GM18870 (cell line): ENCODE measurements at regions not wholly inside any gene's neighbourhood (a gene's known extent, or its start where the extent isn't known, plus 50 kb on each side); places are given as distances from the start of the nearest gene placed in this dataset.
"Not testable (repeated sequence)": the region's sequence is repeated elsewhere in the genome, so short reads cannot be mapped to it uniquely, and the experiment has no call there.

Experiments
- ATAC-seq: cut with Tn5 transposase; IDR thresholded peaks from one replicate; pipeline ENCODE4 v1.9.1; 2021; ENCODE audit warnings: moderate library complexity; ENCODE audit not compliant: unreplicated experiment

DNA sequence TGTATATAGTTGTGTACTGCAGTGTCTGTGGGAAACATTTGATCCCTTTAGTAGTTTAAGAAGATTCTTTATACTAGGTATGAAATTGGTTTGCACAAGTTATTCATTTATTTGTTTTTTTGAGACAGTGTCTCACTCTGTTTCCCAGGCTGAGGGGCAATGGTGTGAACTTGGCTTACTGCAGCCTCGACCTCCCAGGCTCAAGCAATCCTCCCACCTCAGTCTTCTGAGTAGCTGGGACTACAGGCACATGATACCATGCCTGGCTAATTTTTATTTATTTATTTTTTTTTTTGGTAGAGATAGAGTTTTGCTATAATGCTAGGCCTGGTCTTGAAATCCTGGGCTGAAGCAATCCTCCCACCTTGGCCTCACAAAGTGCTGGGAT, 209.4 kb downstream of the RASSF9 start:
- no peak for ATAC-seq

DNA sequence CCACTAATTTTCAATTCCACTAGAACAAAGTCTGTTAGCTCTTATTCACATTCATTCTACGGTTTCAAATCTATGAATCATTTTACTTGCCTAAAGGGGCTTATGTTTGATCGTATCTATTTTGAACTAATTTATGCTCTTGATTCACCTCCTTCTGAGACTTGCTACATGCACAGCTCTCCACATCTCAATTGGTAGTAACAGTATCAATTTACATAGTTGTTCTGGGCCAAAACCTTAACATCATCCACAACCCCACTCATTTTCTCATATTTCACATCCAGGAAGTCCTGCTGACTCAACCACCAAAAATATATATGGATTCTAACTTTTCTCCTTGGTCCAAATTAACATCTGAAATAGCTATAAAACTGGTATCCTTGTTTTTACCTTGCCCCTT, 208.6 kb downstream of the RASSF9 start:
- ATAC-seq, result no peak

DNA sequence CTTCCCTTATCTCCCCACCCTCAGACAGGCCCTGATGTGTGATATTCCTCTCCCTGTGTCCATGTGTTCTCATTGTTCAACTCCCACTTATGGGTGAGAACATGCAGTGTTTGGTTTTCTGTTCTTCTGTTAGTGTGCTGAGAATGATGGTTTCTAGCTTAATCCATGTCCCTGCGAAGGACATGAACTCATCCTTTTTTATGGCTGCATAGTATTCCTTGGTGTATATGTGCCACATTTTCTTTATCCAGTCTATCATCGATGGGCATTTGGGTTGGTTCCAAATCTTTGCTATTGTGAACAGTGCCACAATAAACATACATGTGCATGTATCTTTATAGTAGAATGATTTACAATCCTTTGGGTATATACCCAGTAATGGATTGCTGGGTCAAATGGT, 207.6 kb downstream of the RASSF9 start:
- ATAC-seq, result not testable (repeated sequence)

DNA sequence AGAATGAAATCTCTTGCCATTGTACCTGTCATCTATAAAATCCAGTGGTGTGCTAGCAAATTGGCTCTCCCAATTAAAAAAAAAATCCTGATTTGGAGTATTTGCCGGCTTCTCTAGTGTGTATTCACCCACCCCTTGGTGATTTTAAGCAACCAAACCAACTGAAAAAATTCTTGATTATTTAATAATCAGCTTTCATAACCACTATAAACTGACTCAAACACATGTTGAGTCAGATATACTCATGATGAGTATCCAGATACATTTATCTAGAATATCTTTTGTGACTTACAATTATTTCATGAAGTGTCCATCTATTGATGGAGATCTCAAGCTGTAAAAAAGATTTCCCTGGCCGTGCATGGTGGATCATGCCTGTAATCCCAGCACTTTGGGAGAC, 205.4 kb downstream of the RASSF9 start:
- ATAC-seq, result no peak

DNA sequence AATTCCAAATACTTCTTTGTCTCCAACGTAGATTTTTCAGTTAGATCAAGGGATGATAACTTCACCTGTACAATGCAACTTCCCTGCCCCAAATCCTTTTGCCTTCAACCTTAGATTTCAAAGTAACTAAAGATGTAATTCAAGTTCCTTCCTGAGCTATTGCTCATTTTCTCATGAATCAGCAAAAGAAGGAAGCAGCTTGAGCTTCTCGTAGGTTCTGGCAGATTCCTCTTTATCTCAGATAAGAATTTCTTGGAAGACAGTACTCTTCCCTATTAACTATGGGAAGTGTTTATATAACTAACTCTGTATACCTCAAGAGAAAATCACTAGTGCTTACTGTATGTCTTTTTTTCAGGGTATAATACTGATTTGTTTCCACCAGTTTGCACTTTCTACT, 203.8 kb downstream of the RASSF9 start:
- ATAC-seq, result no peak

DNA sequence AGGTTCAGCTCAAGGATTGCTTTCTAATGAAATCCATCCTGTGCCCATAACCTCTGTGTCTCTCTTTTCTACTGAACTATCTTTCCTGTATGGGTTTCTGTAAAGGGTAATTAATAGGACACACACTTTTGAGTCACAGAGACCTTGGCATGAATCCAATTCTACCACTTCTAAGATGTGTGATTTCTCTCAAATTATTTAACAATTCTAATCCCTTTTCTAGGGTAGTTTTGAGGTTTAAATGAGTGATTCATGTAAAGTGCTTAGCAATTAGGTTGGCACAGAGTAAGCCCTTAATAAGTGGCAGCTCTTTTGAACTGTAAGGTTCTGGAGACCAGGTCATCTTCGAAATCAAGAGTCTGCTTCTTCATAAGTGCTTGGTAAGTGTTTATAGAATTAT, 202.7 kb downstream of the RASSF9 start:
- ATAC-seq, result no peak

DNA sequence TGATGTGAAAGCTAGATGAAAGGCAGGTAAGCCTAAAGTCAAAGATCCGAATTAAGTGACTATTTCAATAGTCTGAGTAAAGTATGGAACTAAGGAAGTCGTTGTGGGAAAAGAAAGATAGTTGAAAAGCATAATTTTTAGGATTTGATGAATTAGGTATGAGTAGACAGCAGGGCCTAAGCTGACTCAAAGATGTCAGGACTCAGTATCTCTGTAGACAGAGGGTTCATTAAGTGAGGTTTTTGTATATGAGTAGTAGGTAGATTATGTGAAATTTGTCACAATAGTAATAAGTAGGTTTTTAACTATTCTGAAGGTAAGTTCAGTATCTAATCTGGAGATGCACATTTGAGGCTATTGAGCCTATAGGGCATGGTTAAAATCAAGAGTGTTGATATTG, 196.4 kb downstream of the RASSF9 start:
- no peak for ATAC-seq

DNA sequence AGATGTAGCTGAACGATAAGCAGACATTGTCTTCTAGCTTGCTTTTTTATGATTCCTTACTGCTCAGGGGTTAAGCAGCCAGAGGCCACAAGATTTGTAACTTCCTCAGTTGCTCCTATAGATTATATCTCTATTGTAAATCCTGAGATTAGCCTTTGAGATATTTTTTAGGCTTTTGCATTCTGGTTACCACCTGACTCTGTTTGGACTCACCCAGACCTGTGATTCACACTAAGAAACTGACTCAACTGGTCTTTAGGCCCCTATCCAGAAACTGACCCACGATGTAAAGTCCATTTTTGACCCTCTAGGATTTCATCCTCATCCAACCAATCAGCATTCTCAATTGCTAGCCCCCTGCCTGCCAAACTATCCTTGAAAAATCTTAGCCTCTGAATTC, 194.4 kb downstream of the RASSF9 start:
- ATAC-seq, result no peak

DNA sequence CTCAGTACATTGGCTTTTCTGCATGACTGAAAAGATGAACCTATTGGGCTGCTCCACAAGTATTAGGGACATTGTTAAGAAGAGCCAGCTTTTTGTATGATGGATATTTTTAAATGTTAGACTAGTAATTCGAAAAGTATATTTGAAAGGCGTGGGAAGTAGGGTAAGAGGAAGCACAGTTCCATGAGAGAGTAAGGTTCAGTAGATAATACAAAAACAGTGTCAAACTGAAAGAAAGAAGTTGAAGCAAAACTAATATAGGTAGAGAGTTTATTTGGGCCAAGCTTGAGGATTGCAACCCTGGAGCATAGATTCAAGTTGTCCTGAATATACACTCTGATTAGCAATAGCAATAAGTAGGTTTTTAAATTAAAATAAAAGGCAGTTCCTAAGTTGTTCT, 193.9 kb downstream of the RASSF9 start:
- ATAC-seq, result no peak

DNA sequence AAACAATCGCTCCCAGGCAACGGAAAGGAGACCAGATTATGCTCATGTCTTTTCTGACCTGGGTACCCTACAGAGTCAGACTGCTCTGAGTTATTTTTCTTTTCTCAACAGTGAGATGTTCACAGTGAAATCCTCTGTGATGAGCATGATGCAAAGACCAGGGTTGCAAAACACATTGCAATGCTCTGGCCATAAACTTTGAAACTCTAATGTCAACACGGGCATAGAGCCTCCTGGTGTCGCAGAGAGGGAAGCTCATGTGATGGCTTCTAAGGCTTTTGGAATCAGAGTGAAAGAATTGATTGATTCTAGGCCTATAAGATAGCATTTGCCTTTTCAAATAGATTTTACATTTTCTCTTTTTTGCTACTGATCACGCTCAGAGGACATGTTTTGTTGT, 193.4 kb downstream of the RASSF9 start:
- ATAC-seq, result no peak

DNA sequence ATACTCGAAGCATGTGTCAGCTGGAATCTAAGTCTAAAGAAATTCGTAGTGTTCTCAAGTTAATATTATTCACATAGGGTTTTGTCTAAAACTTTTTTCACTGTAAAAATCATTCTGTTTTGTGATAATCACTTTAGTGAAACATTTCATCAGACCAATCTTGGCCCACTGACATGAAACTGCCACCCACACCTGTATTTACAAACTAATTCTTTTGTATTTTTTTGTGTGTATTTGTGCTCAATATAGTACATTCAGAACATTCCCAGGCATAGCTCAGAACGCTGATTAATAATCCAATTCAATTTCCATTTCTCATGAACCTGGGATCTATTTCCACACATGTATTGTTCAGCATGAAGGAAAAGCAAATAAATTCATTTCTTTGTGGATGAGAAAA, 191.7 kb downstream of the RASSF9 start:
- ATAC-seq, result no peak

DNA sequence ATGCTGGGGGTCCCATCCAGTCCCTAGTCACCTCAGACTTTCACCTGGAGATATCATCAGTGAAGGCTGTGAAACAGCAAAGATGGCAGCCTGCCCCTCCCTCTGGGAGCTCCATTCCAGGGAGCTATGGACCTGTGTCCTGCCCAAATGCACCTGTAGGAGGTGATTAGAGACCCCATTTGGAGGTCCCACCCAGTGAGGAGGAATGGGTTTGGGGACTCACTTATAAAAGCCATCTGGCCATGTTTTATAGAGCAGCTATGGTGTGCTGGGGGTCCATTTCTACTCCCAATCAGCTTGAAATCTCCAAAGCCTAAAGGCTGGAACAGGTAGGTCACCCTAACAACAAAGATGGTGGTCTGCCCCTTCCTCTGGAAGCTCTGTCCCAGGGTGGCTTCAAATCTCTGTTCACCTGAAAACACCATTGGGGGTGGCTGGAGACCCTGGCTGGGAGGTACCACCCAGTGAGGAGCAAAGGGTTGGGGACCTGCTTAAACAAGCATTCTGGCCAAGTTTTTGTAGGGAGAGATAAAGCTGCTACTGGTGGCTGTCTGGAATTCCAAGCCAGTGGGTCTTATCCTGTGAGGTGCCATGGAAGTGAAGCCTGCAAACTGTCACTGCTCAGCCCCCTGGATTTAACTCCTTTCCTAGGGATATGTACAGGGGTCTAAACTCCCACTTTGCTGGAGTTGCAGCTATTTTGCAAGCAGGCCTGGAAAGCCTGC, 182.3 kb downstream of the RASSF9 start:
- no peak for ATAC-seq

DNA sequence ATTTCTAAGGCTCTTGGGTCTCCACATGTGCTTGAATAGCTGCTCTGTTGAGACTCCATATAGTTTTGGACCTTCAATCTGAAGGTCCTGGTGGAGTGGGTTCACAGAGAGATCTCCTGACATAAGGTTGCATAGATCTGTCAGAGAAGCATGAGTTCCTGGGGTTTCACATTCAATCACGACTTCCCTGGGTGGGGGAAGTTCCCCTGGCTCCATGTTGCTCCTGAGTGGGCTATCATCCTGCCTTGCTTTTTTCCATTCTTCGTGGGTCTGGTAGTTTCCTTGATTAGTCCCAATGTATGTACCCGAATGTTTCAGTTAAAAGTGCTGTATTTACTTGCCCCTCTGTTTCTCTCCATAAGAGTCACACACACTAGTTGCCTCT, 181.8 kb downstream of the RASSF9 start:
- no peak for ATAC-seq

DNA sequence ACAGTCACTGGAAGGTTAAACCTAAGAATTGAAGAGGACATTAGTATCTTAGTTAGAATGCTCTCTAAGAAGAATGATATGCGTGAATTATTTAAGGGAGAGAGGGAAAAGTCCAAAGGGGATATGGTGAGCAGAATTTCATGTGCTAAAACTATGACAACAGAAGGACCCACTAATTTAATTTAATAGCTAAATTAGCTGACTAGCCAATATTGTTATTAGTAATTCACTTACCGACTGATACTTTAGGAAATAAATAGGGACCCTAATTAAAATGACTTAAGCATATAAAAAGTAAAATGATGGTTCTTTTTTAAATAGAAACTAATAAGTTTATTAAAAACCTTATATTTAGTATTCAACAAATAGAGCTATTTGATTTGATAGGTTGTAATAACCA, 179.6 kb downstream of the RASSF9 start:
- no peak for ATAC-seq

DNA sequence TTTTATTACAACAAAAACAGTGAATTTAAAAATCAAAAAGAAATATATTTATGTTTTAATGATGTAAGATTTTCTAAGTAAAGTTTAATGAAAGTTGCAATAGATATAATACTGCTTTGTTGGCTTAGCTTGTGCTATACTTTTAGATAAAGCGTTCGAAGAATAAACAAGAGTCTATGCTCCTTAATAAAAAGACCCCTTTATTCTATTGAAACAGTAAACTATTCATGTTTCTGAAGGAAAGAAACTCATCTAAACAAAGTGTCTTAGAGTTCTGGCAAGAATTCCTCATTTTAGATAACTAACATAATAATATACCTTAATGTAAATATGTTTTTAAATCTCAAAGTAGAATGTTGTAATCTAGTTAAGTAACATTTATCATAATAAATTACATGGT, 179.0 kb downstream of the RASSF9 start:
- ATAC-seq, result no peak

DNA sequence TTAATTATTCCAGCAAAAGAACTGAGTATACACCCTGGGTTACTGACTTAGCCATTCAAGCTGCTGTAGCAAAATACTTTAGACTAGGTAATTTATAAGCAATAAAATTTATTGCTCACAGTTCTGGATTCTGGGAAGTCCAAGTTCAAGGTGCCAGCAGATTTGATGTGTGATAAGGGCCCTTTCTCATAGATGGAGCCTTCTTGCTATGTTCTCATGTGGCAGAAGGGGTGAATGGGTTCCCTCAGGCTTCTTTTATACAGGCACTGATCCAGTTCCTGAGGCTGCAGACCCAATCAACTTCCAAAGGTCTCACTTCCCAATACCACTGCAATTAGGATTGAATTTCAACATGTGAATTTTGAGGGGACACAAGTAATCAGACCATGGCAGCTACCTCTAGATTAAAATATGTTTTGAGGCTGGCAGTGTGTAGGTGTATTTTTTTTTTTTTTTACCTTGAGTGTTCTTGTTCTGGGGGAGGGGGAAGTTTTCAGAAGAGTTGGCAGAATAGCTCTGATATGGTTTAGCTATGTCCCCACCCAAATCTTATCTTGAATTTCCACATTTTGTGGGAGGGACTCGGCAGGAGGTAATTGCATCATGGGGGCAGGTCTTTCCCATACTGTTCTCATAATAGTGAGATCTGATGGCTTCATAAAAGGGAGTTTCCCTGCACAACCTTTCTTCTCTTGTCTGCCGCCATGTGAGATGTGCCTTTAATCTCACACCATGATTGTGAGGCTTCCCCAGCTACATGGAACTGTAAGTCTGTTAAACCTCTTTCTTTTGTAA, 178.2 kb downstream of the RASSF9 start:
- no peak for ATAC-seq

DNA sequence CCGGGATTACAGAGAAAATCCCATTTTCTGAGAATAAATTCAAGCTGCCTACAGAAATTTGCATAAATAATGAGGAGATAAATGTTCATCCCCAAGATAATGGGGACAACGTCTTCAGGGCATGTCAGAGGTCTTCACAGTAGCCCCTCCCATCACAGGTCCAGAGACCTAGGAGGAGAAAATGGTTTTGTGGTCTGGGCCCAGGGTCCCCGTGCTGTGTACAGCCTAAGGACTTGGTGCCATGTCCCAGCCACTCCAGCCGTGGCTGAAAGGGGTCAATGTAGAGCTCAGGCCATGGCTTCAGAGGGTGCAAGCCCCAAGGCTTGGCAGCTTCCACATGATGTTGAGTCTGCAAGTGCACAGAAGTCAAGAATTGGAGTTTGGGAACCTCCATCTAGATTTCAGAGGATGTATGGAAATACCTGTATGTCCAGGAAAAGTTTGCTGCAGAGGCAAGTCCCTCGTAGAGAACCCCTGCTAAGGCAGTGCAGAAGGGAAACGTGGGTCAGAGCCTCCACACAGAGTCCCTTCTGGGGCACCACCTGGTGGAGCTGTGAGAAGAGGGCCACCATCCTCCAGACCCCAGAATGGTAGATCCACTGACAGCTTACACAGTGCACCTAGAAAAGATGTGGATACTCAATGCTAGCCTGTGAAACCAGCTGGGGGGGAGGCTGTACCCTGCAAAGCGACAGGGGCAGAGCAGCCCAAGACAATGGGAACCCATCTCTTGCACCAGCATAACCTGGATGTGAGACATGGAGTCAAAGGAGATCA, 176.3 kb downstream of the RASSF9 start:
- no peak for ATAC-seq

DNA sequence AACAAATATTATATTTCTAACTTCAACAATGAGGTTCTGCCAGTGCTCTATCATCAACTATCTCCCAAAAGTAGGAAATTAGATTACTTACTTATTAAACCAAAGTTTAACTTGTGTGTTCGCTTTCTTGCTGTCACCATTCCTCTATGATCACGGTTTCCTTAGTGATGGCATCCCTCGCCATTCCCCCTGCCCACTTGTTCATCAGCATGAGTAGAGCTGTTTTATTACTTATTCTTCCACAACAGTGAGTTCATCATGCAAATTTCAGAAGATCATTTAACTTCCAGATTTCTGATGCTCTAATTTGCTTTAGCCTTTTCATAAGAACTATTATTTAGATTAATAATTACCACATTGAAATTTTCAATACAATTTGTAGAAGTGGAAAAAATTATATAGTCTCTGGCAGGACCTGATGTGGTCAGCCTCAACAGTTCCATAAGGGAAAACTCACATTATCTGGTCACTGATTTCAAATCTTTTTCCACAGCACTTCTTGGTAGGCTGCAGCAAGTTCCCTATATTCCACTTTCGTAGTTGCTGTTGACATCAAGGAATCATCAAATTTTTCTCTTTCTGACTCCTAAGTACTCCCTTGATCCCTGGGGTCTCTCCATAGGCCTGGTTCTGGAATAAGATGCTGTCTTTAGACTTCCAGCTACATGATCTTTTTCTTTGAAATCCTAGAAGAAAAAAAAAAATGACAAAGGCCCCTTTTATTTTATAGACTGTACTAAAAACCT, 174.6 kb downstream of the RASSF9 start:
- ATAC-seq, result no peak

DNA sequence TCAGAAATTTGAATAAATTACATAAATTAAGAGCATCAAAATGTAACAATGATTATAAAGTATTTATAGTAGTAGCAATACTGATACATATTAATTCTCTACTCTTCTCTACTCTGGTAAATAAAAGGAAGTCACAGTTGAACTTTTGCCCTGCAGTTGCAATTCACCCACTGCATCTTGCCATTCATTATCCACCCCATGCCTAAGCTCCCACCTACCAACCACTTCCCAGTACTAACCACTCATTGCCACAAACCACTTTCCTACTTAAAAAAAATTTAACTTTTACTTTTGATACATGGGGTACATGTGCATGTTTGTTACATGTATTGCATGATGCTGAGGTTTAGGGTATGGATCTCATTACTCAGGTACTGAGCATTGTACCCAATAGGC, 174.0 kb downstream of the RASSF9 start:
- no peak for ATAC-seq

DNA sequence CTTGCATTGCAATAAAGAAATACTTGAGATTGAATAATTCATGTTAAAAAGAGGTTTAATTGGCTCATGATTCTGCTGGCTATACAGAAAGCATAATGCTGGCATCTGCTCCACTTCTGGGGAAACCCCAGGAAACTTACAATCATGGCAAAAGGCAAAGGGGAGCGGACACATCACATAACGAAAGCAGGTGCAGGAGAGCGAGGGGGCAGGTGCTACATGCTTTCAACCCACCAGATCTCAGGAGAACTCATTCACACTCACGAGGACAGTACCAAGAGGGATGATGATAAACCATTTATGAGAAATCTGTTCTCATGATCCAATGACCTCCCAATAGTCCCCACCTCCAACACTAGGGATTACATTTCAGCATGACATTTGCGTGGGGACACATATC, 172.6 kb downstream of the RASSF9 start:
- ATAC-seq, result no peak

DNA sequence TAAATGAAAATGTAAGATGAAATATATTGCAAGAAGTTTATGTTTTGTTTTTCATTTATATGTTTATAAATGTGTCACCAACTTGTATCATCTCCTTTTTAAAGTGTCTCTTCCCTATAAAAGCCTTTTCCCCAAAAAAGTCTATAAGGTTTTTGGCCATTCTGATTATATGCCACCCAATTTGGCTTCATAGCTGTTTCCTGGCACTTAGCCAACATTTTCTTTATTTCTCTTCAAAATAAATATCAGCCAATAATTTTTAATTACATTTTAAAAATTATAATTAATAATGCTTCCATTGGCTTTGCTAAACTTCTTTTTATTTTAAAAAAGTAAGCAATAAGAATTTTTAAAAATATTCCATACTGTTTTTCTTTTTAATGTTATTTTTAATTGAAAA, 171.8 kb downstream of the RASSF9 start:
- no peak for ATAC-seq
